Mesodermal cell (in vitro differentiated cells): ENCODE measurements at regions not wholly inside any gene's neighbourhood (a gene's known extent, or its start where the extent isn't known, plus 50 kb on each side); places are given as distances from the start of the nearest gene placed in this dataset.
"Not testable (repeated sequence)": the region's sequence is repeated elsewhere in the genome, so short reads cannot be mapped to it uniquely, and the experiment has no call there.

ENCODE experiments used
- H3K27ac ChIP-seq: 2 replicates; pipeline ENCODE4 v1.7.0; 2013; ENCODE audit warnings: mild to moderate bottlenecking, low read depth, low read length, moderate library complexity; ENCODE audit not compliant: severe bottlenecking
- H3K36me3 ChIP-seq: 2 replicates; pipeline ENCODE4 v1.7.1; 2013; ENCODE audit warnings: mild to moderate bottlenecking, low read length, moderate library complexity; ENCODE audit not compliant: control insufficient read depth, insufficient read depth
- H3K4me1 ChIP-seq: one replicate; pipeline ENCODE4 v1.7.1; 2013; ENCODE audit warnings: mild to moderate bottlenecking, low read length; ENCODE audit not compliant: insufficient read depth, control insufficient read depth, poor library complexity, severe bottlenecking
- H3K4me3 ChIP-seq: 2 replicates; pipeline ENCODE4 v1.7.0; 2013; ENCODE audit warnings: low read length, control low read depth, mild to moderate bottlenecking; ENCODE audit not compliant: insufficient read depth, poor library complexity, severe bottlenecking; ENCODE audit errors: extremely low read depth
- H3K9me3 ChIP-seq: 2 replicates; pipeline ENCODE4 v1.7.1; 2013; ENCODE audit warnings: mild to moderate bottlenecking, low read length, moderate library complexity; ENCODE audit not compliant: control insufficient read depth
- WGBS, 2 experiments: methylation state at CpG; one replicate each; pipeline ENCODE4 v1.1.5; 2013; ENCODE audit warnings: missing lambda C conversion rate in 2 of 2; ENCODE audit not compliant: insufficient coverage in 2 of 2; 5-methylcytosine and 5-hydroxymethylcytosine counted together

DNA sequence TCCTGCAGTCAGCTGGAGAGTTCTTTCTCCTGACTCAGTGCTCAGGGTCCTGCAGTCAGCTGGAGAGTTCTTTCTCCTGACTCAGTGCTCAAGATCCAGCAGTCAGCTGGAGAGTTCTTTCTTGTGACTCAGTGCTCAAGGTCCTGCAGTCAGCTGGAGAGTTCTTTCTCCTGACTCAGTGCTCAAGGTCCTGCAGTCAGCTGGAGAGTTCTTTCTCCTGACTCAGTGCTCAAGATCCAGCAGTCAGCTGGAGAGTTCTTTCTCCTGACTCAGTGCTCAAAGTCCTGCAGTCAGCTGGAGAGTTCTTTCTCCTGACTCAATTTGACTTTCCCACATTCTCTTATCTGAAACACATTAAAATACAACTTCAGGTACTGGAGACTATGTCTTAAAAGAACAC is 1265.9 kb downstream of the CDH8 start:
- H3K27ac ChIP-seq, H3K36me3 ChIP-seq, H3K4me3 ChIP-seq, H3K4me1 ChIP-seq, H3K9me3 ChIP-seq: not testable (repeated sequence)

DNA sequence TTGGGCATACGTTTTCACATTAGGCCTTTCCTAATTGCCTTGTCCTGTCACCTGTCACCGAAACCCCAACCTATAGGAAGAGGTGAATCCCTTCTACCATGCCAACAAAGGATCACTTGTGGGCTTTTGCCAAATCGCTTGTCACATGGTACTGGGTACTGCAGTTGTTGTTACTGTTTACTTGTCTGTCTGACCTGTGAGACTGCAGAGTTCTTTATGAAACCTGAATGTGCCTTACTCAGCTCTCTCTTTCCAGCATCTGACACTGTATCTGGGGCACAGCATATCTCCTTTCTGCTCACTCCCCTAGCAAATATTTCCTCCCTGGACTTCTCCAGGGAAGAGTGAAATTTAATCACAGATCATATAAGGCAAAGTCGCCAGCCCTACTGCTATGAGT is 1272.4 kb downstream of the CDH8 start:
- Histone ChIP-seq H3K36me3 (no peaks in the 10 kb centered on the region), H3K9me3 (no peaks in the 10 kb centered on the region), H3K4me3 (no peak overlapping the region), H3K27ac (no peak overlapping the region), H3K4me1 (no peaks in the 10 kb centered on the region)
- 71 to 90% methylated on average over 1 to 2 of the region's 4 CpGs for WGBS, 2 experiments

DNA sequence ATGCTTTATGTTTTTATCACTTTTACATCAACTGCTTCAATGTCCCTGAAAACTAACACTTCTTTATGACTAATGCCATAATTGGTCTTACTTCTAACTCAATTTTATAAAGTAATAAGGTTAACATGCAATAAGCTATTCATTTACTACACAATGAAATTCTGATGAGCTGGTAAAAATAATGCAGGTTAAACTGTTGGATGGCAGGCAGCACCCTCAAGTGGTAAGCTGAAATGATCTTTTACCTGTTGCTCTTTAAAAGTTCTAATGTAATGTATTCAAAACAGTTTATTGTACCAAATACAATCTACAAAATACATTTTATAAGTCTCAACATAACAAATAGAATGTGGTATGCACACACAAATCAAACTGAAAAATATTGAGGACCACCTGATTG is 1280.3 kb downstream of the CDH8 start:
- Histone ChIP-seq H3K9me3 (no peaks in the 10 kb centered on the region), H3K27ac (no peak overlapping the region), H3K4me1 (no peaks in the 10 kb centered on the region), H3K4me3 (no peak overlapping the region), H3K36me3 (no peaks in the 10 kb centered on the region)

DNA sequence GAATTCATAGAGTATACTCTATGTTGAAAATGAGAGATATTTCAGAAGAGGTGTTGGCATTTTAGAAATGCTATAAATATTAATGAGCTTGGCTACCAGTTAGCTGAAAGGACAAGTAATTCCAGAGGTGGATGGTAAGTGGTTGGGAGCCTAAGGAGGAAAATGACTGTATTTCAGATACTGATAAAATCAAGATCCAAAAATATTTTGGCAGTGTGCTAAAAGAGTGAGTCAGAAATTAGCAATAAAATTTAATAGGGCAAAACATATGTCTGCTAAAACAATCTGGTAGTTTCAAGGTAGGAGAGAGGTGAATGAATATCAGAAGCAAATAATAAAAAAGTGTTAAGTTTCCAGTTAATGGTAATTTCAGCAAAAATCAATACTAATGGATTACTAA is 1287.9 kb downstream of the CDH8 start:
- no peaks in the 10 kb centered on the region for H3K36me3 ChIP-seq
- H3K4me3 ChIP-seq: no peak overlapping the region
- no peaks in the 10 kb centered on the region for H3K4me1 ChIP-seq
- no peaks in the 10 kb centered on the region for H3K9me3 ChIP-seq
- no peak overlapping the region for H3K27ac ChIP-seq

DNA sequence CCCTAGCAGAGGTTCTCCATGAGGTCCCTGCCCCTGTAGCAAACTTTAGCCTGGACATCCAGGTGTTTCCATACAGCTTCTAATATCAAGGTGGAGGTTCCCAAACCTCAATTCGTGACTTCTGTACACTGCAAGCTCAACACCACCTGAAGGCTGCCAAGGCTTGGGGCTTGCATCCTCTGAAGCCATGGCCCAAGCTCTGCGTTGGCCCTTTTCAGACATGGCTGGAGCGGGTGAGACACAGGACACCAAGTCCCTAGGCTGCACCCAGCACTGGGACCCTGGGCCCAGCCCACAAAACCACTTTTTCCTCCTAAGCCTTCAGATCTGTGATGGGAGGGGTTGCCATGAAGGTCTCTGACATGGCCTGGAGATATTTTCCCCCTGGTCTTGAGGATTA is 1292.0 kb downstream of the CDH8 start:
- 86% methylated on average over 2 of the region's 3 CpGs; no CpG with 5 or more reads in 1 of the 2 experiments for WGBS, 2 experiments
- H3K4me3 ChIP-seq: no peak overlapping the region

DNA sequence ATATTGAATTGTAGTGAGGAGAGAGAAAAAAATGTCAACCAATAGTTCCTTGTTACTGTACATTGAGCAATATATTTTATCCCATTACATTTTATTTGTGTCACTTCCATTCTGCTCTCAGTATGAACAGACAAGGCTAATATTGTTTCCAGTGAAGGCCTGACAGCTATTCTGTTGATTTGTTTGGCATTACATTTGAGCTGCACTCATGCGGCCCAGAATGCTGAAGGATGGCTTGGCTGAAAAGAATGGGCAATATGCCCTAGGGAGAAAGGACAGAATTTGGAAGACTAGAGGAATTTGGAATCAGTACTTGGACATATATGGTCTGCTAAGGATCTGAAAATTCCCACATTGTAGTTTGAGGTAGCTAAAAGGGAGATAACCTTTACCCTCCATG is 1294.4 kb downstream of the CDH8 start:
- 100% methylated on average over 1 of the region's 1 CpG for WGBS, 2 experiments
- Histone ChIP-seq H3K4me3 (no peak overlapping the region), H3K36me3 (no peaks in the 10 kb centered on the region), H3K9me3 (no peaks in the 10 kb centered on the region), H3K4me1 (no peaks in the 10 kb centered on the region), H3K27ac (no peak overlapping the region)

More for the DNA sequence above, 1292.0 kb downstream of the CDH8 start:
- Histone ChIP-seq H3K9me3 (no peaks in the 10 kb centered on the region), H3K36me3 (no peaks in the 10 kb centered on the region), H3K27ac (no peak overlapping the region), H3K4me1 (no peaks in the 10 kb centered on the region)

DNA sequence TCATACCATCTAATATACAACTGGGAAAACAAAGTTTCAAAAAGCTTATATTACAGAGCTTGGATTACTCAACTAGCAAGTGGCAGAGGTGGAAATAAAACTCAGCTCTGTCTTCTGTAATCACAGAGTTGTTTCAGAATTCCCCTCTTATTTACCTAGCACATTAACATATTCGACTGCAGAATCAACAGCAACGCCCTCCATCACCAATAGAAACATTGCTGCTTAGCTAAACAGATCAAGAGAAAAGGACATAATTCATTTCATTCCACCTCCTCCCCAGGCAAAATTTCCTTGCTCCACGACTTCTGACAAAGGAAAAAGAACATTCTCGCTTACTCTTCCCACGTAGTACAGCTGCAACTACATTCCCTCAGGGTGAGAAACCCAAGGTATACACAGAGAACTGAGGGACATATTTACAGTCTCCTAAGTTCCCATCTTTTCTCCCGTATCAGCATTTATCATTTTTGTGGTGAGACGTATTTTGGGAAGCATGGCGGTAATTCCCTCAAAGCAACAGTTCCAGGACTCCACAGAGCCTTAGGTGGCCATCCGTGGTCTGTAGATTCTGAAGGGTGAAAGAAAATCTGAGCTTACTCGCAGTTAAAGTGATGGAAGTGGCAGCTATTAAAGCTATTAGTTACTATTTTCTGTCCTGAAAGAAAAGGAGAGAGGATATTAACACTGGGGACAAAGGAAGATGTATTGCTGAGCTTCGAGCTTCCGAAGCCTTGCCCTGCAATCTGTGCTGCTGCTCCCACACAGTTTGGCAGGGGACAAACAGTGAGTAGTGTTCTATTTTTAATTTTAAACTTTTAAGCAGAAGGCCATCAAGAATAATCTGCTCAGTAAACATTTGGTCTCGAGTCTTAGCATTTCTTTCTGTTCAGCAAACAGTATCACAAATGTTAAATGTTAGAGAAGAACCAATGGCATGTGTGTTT is 1296.2 kb downstream of the CDH8 start:
- Histone ChIP-seq H3K9me3 (no peaks in the 10 kb centered on the region), H3K4me3 (no peak overlapping the region), H3K27ac (no peak overlapping the region), H3K4me1 (no peaks in the 10 kb centered on the region), H3K36me3 (no peaks in the 10 kb centered on the region)
- WGBS, 2 experiments: 82 to 83% methylated on average over 6 to 7 of the region's 13 CpGs

DNA sequence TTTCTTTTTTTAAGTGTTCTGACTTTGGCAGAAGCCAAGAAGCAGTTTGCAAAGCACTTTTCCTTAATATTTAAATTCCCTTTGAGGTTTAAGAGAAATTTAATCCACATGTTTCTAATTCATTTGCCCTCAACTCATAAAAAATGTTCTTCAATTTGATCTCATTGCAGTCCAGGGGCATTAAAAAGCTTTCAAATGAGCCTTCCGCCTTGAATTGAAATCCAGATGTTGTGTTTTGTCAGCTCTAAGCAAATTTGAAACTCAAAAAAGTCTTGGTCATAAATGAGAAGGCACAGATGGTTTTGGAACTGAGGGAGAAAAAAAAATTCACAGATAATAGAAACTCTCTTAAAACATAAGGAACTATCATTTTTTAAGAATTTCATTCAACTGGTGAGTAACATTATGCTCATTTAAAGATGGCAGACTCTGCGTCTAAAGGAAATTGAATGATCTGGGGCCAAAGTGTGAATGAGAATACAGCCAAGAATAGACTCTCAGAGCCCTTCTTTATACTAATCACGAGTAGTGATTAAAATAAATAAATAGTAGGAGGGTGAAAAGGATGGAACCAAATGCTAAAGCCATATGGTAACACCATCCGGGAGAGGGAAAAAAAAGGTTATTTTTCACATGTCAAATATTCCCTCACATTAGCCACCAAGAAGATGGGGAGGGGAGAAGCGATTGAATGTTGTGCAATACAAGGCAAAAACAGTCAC is 1304.7 kb downstream of the CDH8 start:
- H3K4me3 ChIP-seq: no peak overlapping the region
- WGBS, 2 experiments: 93 to 100% methylated on average over 1 to 2 of the region's 5 CpGs
- no peaks in the 10 kb centered on the region for H3K36me3 ChIP-seq
- no peaks in the 10 kb centered on the region for H3K9me3 ChIP-seq
- H3K4me1 ChIP-seq: no peaks in the 10 kb centered on the region
- no peak overlapping the region for H3K27ac ChIP-seq

DNA sequence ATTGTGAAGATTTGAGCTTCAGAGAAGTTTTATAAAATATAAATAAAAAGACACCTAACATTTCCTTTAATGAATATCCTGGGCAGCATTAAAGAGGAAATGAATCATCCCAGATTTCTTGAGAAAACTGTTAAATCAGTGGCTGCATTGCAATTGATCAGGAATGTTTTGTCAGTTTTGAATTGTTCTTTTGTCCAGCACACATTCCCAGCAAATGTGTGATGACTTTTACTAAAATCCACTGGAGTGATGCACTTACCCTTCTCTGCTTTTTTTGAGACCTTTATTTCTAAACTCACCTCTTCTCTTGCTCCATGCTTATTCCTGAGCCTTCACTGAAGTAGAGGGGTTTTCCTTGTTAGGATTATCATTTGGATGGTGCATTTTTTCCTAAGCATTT is 1307.2 kb downstream of the CDH8 start:
- no peak overlapping the region for H3K27ac ChIP-seq
- H3K4me3 ChIP-seq: no peak overlapping the region
- no peaks in the 10 kb centered on the region for H3K4me1 ChIP-seq
- no peaks in the 10 kb centered on the region for H3K9me3 ChIP-seq
- H3K36me3 ChIP-seq: no peaks in the 10 kb centered on the region

DNA sequence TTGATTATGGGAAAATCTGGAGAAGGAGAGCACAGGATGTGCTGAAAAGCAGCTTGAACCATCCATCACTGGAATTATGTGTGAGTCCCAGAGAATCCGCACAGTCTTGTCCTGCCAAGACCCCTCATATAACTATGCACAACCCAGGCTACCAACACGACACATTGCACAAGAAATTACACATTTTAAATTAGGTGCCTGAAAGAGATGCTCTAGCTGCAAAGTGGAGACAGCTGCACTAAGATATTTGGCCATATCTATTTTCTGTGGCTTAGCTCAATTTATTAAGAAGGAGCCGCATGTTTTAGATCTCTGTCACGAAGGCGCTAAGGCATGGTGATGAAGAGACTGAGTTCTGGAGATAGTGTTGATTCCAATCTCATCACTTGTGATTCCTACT is 1308.4 kb downstream of the CDH8 start:
- Histone ChIP-seq H3K4me1 (no peaks in the 10 kb centered on the region), H3K4me3 (no peak overlapping the region), H3K9me3 (no peaks in the 10 kb centered on the region), H3K36me3 (no peaks in the 10 kb centered on the region), H3K27ac (no peak overlapping the region)
- 90% methylated on average over 2 of the region's 5 CpGs; no CpG with 5 or more reads in 1 of the 2 experiments for WGBS, 2 experiments

DNA sequence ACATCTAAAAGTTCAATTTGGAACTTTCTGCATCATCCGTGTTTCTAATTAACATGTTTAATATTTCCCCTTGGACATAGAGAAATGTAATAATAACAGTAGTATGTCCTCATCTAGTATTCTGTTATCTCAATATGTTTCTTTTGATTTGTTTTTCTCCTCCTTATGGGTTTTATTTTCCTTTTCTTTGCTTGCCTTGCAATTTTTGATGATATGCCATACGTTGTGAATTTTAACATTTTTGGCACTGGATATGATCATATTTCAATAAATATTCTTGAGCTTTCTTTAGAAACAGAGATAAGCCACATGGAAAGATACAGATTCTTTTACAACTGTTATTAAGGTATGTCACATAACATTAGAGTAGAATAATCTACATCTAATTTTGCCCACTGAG is 1316.2 kb downstream of the CDH8 start:
- no CpG with 5 or more reads among the region's 2 CpGs for WGBS, 2 experiments
- Histone ChIP-seq H3K9me3 (no peaks in the 10 kb centered on the region), H3K4me1 (no peaks in the 10 kb centered on the region), H3K4me3 (no peak overlapping the region), H3K27ac (no peak overlapping the region), H3K36me3 (no peaks in the 10 kb centered on the region)
